HG03442 (cell line): ENCODE measurements at regions not wholly inside any gene's neighbourhood (a gene's known extent, or its start where the extent isn't known, plus 50 kb on each side); places are given as distances from the start of the nearest gene placed in this dataset.
"Not testable (repeated sequence)": the region's sequence is repeated elsewhere in the genome, so short reads cannot be mapped to it uniquely, and the experiment has no call there.

ENCODE experiments used
- ATAC-seq: cut with Tn5 transposase; IDR thresholded peaks from one replicate; pipeline ENCODE4 v1.9.1; 2021; ENCODE audit warnings: mild to moderate bottlenecking, moderate library complexity; ENCODE audit not compliant: unreplicated experiment

DNA sequence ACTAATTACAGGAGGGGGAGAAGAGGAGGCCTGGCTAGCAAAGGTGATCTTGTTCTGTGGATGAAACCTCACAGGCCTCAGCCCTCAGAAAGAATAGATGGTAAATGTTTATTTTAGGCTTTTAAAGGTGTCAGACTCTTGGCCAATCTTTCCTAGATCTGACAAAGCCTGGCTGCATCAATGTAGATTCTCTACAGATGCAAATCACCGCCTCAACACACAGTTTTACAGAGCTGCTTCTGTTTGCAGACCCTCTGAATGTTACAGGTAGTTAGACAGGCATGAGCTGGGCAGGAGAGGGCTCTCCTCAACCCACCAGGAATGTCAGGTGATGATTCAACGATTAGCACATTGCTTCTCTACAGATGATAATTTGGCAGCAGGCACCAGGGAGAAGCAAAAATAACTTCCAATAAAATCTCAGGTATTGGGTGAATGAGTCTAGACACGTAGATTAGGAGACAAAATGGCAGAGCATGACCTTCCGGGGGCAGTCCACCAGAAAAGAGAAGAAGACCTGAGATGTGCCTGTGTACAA is 105.4 kb upstream of the VANGL1 start:
- ATAC-seq: no peak

DNA sequence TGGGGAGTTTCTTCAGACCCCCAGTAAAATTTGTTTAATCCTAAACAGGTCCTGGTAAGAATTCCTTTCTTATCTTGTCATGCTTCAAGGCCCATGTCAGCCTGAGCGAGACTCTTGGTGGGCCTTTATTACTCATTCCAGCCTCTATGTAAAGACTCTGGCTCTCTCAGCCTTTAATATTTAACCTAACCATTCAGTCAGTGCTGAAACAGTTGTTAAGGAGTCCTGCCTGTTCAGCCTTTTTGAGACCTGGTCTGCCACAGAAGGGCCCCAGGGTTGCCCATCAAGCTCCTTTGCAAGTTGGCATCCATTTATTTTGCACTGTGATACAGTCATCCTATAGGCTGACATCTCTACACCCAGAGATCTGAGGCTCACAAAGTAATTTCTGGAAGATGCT is 107.7 kb upstream of the VANGL1 start:
- no peak for ATAC-seq

DNA sequence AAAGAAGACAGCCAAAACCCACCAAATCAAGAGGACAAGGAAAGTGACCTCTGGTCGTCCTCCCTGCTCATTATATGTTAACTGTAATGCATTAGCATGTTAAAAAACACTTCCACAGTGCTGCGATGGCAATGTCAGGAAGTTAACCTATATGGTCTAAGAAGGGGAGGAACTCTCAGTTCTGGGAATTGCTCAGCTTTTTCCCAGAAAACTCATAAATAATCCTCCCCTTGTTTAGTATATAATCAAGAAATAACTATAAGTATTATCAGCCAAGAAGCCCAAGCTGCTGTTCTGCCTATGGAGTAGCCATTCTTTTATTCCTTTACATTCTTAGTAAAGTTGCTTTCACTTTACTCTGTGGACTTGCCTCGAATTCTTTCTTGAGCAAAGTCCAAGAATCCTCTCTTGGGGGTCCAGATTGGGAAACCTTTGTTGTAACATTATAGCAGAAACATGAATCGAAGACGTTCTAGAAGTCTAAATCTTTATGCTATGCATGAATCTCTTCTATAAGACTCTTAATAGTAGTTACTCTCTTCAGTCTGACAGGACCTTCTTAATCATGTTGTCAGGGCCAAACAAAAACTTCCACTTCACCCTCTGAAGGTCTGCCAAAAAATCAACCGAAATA is 110.0 kb upstream of the VANGL1 start:
- ATAC-seq: no peak

DNA sequence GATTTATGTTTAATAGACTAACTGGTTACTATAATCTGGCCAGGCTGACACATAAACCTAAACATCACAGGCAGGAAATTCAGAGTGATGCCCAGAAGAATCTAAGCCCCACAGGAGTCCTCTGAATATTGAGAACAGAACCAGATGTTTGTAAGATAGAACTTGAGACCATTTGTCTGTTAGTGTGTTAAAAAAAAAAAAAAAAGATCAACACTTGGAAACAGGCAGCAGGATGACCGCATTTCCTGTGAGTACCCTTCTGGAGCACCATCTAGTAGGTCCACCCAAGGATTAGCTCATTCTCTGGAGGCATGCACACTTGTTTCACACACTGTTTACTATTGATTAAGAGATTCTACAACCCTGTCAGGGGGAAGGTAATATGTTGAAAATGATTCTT is 111.4 kb upstream of the VANGL1 start:
- ATAC-seq: no peak

DNA sequence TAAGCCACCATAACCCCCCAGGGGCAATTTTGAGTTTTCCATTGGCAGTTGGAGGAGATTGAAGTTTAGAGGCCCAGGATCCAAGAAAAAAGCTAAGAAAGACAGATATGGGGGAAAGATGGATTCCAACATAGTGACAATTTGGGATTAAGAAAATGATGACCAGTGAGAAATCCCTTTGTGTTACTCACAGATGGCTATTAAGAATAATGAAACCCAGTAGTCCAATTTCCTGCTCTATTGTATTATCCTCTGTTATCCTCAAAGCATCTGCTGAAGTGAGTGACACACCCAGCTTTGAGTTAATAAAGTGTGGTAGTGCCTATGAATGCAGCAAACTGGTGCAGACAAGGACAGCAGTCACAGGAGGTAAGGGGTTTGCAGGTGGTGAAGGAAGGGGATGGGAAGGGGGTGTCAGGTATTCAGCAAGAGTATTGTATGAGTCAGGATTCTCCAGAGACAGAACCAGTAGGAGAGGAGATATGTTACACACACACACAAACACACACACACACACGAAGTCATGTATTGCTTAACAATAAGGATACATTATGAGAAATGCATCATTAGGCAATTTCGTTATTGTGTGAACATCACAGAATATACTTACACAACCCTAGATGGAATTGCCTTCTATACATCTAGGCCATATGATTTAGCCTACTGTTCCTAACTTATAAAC is 112.4 kb upstream of the VANGL1 start:
- no peak for ATAC-seq

DNA sequence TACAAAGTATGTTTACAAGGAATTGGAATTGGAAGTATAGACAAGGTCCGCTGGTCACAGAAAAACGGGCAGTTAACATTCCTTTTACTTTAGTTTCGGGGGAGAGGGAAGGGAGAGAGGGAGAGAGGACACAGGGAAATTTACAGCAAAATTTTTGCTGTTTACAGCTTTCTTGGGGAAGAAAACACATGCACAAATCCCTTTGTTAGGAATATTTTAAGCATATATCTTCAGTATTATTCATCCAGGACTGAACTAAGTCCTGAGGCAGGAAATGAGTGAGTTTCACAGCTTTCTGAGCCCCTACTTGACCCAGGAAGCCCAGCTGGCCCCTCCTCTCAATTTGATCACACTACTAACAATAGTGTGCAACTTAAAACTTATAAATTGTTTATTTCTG is 113.4 kb upstream of the VANGL1 start:
- ATAC-seq: not testable (repeated sequence)

DNA sequence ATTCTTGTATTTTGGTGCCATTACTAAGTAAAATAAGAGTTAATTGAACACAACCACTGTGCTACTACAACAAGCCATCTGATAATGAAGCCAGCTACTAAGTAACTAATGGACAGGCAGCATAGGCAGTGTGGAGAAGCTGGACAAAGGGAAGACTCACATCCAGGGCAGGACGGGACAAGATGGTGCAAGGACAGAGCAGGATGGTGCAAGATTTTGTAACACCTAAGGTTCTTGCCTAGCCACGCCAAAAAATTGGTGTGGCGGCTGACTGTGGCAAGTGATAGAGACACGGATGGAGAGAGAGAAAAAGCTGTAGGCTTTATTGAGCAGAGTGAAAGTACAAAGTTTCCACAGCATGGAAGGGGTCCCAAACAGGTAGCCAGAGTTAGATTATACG is 114.0 kb upstream of the VANGL1 start:
- no peak for ATAC-seq

DNA sequence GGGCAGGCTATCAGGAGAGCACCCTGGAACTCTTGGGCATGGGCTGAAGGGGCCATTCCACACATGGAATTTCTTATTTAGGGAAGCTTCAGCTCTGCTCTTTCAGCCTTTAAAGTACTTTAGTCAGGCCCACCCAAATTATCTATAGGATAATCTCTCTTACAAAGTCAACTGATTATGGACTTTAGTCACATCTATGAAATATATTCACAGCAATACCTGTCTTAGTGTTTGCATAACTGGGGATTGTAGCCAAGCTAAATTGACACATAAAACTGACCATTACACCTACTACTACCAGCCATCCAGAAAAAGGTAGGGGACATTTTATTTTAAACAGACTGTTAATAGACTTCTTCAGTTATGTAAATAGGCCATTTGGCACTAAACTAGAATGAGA is 114.9 kb upstream of the VANGL1 start:
- no peak for ATAC-seq

DNA sequence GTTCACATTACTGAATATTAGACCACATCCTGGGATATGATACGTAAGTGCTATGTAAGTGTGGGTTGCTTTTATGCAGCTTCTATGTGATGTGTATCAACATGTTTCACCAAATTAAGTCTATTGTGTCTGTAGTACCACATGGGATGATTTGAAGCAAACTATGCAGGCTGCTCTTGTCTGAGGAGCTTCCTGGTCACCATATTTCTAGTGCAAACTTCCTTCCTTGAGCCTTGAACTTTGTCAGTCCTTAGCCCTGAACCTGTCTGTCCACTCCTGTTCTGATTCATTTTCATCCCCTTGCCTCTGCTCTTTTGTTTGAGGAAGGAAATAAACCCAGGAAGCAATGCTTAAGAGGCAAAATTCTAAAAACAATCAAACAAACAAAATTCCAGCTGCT is 117.5 kb upstream of the VANGL1 start:
- no peak for ATAC-seq

DNA sequence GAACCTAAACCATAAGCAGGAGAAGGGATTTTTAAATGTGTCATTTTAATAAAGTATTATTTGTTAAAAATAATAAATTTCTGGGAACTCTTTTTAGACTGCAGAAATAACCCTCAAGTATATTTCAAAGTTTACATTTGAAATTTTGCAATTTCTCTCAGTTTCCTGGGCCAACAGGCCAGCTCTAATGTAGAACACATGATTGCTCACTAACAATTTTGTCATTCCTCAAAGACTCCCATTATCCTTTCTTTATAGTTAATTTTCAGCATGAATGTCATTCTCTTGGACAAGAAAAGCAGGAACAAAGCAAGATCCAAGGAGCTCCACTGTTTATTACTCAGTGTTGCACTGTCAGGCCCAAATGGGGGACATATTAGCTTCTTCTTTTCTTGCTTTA is 119.4 kb upstream of the VANGL1 start:
- no peak for ATAC-seq

DNA sequence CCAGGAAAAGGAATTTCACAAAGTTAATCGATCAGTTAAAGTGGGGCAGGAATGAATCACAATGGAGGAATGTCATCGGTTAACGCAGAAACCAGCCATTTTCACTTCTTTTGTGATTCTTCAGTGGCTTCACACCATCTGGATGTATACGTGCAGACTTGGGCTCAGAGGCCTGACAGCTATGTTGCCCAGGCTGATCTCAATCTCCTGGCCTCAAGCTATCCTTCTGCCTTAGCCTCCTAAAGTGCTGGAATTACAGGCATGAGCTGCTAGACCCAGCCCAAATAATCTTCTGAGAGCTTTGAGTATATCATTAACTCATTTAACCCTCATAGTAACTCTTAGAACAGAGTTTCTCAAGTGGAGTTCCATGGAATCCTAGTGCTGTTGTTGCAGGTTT is 126.5 kb upstream of the VANGL1 start:
- no peak for ATAC-seq

DNA sequence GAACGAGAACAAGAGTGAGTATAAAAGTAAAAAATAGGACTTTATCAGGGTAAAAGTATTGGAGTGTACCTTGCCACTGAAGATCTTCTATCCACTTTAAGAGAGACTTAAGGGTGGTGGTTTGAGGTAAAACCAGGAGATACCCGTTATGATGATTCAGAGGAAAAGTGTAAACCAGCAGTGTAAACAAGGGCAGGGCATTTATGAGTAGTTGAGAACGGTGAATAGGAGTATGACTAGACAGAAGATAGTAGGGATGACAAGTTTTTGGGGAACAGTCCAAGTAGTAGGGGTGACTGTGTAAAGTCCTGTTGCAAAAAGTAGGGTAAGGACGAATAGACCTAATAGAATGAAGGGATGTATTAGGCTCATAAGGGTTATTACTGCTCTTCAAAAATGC is 131.5 kb upstream of the VANGL1 start:
- not testable (repeated sequence) for ATAC-seq

DNA sequence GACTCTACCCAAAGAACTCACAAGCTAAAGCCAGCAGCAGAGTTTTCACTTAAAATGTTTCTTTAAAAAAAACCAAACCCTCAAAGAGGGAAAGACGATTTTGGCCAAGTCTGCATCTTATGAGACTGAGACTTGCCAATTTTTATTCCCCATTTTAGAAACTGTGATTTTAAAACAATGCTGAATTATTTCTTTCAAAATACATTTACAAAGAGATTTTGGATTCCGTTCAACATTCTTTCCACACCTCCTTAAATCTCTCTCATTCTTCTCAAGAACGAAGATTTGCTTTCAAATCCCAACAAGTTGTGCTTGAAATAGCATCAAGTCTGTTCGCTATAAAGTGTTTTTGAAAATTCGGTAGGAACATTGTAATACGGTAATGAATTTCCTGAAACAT is 133.9 kb upstream of the VANGL1 start:
- ATAC-seq: no peak

DNA sequence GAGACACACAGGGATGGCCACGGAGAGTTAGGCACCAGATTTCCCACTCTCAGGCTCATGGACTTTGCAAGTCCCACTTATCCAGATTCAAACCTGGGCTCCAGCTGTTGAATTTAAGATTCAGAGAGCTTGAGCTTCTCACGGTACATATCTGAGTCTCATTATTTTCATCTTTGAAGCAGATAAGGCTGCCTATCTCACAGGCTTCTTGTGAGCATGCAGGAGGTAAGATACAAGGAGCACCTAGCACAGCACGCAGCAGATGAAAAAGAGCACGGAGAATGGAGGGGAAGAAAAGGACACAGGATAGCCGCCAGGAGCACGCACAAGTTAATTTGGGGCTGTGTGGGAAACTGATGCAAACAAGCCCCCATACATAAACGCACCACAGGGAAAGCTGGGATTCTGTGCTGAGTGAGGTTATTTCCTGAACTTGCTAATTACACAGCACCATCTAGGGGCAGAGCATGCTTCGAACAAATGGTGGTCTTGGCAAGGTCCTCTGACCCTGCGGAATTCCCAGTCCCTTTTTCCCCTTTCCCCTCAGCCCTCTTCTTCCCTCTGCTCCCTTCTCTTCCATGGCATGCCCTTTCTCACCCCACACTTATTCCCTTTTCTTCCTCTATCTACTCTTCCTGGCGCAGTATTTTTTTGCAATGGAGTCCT is 134.7 kb upstream of the VANGL1 start:
- ATAC-seq: no peak

DNA sequence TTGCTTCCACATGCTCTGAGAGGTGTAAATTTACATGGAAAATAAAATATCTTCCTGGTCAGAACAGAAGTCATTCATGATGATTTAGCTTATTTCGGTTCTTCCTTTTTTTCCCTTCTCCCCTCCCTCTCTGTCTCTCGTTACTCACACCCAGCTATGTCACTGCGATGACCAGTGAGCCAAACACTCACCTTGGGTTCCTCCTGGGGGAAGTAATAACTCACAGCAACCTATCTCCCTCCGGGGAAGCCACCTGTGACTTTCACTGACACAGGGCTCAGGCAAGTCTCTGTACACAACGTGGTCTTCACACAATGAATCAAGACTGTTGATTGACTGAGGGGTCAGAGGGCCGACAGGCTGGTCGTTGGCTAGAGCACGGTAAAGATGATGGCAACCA is 135.3 kb upstream of the VANGL1 start:
- no peak for ATAC-seq

DNA sequence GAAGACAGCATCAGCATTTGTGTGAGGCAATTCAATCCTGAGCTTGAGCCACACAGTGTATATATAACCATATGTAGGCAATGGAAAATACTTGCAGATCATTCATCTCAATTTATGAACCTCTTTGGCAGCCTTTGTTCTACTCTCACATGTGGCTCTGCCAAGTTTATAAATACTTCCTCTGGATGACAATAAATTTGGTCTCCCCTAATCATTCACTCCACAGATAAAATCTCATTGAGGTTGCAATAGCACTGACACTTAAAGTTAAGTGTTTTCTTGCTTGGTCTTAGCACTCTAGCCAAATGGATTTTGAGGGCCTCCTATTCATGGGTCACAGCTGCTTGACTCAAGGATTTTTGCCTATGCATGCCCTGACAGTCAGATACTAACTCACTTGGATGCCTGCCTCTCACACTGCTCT is 136.6 kb upstream of the VANGL1 start:
- no peak for ATAC-seq

DNA sequence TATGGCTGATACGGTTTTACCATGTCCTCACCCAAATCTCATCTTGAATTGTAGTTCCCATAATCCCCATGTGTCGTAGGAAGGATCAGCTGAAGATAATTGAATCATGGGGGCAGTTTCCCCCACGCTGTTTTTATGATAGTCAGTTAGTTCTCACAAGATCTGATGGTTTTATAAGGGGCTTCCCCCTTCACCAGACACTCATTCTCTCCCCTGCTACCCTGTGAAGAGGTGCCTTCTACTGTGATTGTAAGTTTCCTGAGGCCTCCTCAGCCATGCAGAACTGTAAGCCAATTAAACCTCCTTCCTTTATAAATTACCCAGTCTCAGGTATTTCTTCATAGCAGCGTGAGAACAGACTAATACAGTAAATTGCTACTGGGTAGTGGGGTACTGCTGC is 139.6 kb upstream of the VANGL1 start:
- ATAC-seq: not testable (repeated sequence)

DNA sequence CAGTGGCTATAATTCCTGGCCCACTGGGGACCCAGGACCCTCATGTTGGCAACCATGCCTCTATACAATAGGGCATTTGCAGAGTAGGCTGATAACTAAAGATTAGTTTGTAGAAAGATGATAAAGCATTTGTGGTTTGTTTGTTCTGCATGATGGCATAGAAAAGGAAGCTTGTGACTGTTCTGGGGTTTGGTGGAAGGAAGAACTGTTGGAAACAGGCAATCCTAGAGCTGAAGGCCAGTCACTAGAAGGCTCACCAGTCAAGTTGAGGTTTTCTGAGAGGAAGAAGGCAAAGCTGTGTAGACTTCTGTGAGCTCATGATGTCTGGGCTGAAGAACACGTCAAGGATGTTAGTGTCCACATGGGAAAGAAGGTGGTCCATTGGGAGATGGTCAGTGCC is 140.3 kb upstream of the VANGL1 start:
- ATAC-seq: no peak

DNA sequence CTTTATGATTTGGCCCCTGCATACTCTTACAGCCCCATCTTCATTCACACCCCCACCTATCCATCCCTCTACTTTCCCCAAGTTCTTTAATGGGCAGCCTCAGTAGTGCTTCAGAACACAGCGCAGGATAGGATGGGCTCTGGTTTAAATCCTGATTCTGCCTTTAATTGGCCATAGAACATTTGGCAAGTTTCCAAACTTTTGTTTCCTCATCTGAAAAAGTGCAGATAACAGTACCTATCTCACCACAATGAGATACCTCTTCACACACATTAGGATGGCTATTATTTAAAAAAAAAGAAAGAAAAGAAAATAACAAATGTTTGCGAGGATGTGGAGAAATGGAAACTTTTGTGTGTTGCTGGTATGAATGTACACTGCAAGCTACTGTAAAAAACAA is 142.5 kb upstream of the VANGL1 start:
- ATAC-seq: no peak

DNA sequence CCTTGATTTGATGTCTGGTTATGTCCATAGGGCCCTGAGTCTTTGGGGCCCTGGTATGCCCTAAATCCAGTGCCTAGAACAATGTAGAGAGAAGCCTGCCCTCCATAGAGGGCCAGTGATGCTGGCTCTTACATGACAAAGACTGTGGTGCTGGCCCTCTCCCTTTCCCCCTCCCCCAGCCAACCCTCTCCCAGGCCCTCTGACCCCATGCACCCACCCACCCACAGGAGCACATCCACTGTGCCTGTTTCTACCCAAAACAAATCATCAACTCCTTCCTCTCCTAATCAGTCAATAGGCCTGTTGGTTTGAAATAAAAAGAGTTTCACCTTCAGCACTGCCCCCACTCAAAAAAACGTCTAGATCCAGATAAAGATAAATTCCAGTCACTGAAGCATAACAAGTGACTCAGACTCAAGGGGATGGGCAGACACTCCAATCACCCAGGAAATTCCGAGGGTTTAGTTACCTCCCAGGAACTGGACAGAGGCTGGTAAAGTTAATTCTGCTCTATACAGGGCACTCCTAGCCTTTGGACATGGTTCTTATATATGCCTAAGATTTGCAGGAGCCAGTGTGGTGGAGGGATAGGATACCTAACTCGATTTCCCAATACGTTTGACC is 144.8 kb upstream of the VANGL1 start:
- no peak for ATAC-seq

DNA sequence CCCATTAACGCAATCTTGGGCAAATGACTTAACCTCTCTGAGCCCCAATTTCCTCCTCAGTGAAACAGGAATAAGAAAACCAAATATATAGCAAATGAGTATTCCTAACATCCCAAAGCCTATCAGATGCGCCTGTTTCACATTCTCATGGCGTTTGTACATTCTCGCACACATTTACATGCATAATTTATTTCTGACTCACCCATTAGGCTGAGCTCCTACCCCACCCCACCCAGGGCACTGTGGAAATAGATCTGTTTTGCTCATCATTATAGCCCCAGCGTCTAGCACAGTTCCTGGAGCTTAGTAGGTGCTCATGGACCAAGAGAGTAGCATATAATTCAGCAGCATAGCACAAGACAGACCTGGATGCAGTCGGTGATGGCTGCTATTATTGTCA is 146.1 kb upstream of the VANGL1 start:
- ATAC-seq: no peak

DNA sequence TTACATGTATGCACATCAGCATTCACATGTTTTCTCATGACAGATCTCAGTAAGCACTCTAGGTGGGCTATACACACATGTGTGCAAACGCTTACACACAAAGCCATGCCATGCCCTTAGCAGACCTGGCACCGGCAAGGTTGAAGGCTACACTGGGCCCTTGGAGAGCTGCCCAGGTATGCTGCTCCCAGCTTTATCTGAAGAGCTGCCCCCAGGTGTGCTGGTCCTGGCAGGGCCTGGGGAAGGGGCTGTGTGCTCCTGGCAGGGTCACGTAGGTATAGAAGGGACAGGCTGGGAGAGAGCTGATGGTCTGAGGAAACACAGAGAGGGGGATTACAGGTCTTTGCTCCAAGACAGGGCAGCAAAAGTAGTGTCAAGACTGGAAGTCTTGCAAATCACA is 146.7 kb upstream of the VANGL1 start:
- no peak for ATAC-seq
